ENCODE measurements at regions not wholly inside any gene's neighbourhood (a gene's known extent, or its start where the extent isn't known, plus 50 kb on each side); places are given as distances from the start of the nearest gene placed in this dataset.

- H3K4me1 Mint-ChIP-seq (ENCODE audit: low read depth in 2 of 2), result no peaks in the 10 kb centered on the region
- H3K4me3 Mint-ChIP-seq, result no peak overlapping the region
Observed at GRCh38 chr10:83371696-83372490, 767.4 kb upstream of the GHITM start.

DNA sequence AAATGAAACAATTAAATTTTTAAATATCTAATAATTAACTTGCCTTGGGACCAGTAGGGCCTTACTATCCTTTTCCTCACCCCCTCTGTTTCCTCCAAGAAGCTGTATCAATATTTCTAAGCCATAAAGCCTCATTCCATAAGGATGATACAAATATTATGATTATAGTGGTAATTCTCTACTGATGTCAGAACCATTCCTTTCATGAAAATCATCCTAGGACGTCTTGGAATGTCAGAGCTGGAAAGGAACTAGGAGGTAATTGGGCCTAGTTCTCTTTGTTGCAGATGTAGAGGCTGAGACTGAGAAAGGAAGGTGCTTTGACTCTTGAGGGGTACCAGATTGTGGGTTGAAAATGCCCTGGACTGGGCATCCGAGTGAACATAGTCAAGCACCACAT lies 766.7 kb upstream of the GHITM start:
- H3K27ac Mint-ChIP-seq, result no peak overlapping the region
- no peak for ATAC-seq (replicated peaks)
- H3K4me1 Mint-ChIP-seq (ENCODE audit: low read depth in 2 of 2), result no peaks in the 10 kb centered on the region
- H3K27me3 Mint-ChIP-seq, result no peaks in the 10 kb centered on the region
- peaks cover 7 to 11% of the 10 kb centered on the region in 2 donors for H3K9me3 Mint-ChIP-seq
- H3K4me3 Mint-ChIP-seq, result no peak overlapping the region
- DNase-seq, result no peak
- no peaks in the 10 kb centered on the region for H3K36me3 Mint-ChIP-seq (ENCODE audit: insufficient read depth)

More at GRCh38 chr10:83371696-83372490, 767.4 kb upstream of the GHITM start:
- Mint-ChIP-seq H3K27ac (no peak overlapping the region), H3K27me3 (no peaks in the 10 kb centered on the region), H3K36me3 (ENCODE audit: insufficient read depth) (no peaks in the 10 kb centered on the region), H3K9me3 (peaks cover 7 to 11% of the 10 kb centered on the region in 2 donors)
- no peak for DNase-seq
- ATAC-seq (replicated peaks), result no peak

DNA sequence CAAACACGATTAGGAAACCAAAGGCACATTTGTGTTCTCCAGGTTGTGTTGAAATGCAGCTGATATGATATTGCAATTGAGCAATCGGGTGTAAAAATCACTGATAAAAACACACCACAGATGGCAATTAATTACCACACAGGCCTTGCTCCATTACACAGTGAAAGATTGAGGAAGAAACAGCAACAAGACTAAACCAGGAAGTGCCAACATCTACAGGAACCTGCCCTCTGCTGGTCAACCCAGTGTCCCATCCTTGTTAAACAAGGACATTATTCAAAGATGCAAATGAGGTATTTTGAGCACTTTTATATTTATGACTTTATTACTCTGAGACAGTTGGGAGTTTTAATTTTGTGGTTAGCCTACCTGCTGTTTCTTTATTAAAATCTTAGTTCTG lies 765.6 kb upstream of the GHITM start:
- ATAC-seq (replicated peaks), result no peak
- H3K36me3 Mint-ChIP-seq (ENCODE audit: insufficient read depth), result no peaks in the 10 kb centered on the region

DNA sequence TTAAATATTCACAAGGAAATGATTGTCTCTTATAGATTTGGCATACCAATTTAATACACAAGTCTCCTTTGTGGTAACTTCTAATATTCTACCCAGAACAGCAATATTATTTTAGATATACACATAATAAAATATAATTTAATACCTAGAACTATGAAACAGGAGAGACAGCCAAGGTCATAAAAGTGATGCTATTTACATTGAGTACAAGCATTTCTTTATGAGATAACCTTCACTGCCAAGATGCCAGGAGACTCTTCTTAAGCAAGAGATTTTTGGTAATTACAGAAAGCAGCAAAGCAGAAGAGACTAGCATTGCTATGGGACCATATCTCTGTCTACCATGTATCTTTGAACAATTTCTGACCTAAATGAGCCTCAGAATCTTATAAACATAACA lies 764.6 kb upstream of the GHITM start:
- no peak overlapping the region for H3K4me3 Mint-ChIP-seq
- no peak for ATAC-seq (replicated peaks)
- H3K9me3 Mint-ChIP-seq, result peaks cover 13 to 17% of the 10 kb centered on the region in 2 donors
- no peaks in the 10 kb centered on the region for H3K27me3 Mint-ChIP-seq
- no peaks in the 10 kb centered on the region for H3K36me3 Mint-ChIP-seq (ENCODE audit: insufficient read depth)
- DNase-seq, result no peak
- no peaks in the 10 kb centered on the region for H3K4me1 Mint-ChIP-seq (ENCODE audit: low read depth in 2 of 2)
- H3K27ac Mint-ChIP-seq, result no peak overlapping the region

More for the DNA sequence above, 765.6 kb upstream of the GHITM start:
- Mint-ChIP-seq H3K4me1 (ENCODE audit: low read depth in 2 of 2) (no peaks in the 10 kb centered on the region), H3K4me3 (no peak overlapping the region), H3K9me3 (peaks cover 7 to 13% of the 10 kb centered on the region in 2 donors), H3K27me3 (no peaks in the 10 kb centered on the region), H3K27ac (no peak overlapping the region)
- DNase-seq, result no peak

DNA sequence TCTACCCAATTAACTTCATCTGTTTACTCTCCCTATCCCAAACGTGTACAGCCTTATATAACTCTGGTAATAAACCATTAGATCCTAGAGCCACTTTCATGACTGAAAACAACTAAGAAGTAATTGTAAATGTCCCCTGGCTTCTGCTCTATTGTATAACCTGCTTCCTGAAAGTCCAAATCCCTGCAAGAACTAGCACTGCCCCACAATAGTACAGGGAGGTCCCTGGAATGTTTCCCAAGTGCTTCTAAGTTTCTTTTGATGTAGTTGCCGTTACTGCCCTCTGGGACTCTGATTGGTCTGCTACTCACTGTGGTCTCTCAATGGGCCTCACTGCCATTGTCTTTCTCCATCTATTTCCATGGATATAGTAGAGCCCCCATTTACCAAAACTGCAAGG lies 764.0 kb upstream of the GHITM start:
- H3K27me3 Mint-ChIP-seq, result no peaks in the 10 kb centered on the region
- H3K4me1 Mint-ChIP-seq (ENCODE audit: low read depth in 2 of 2), result no peaks in the 10 kb centered on the region

GRCh38 chr10:83397806-83398205 lies 741.5 kb upstream of the GHITM start:
- Mint-ChIP-seq H3K36me3 (ENCODE audit: insufficient read depth) (no peaks in the 10 kb centered on the region), H3K4me1 (ENCODE audit: low read depth in 2 of 2) (no peaks in the 10 kb centered on the region), H3K4me3 (no peak overlapping the region), H3K9me3 (peaks cover 0 to 11% of the 10 kb centered on the region in 2 donors), H3K27ac (no peak overlapping the region), H3K27me3 (no peaks in the 10 kb centered on the region)
- DNase-seq (no peak), ATAC-seq (replicated peaks) (no peak)

More for the DNA sequence above, 764.0 kb upstream of the GHITM start:
- H3K4me3 Mint-ChIP-seq, result no peak overlapping the region
- peaks cover 13 to 17% of the 10 kb centered on the region in 2 donors for H3K9me3 Mint-ChIP-seq
- DNase-seq, result no peak
- ATAC-seq (replicated peaks), result no peak
- no peaks in the 10 kb centered on the region for H3K36me3 Mint-ChIP-seq (ENCODE audit: insufficient read depth)
- no peak overlapping the region for H3K27ac Mint-ChIP-seq

DNA sequence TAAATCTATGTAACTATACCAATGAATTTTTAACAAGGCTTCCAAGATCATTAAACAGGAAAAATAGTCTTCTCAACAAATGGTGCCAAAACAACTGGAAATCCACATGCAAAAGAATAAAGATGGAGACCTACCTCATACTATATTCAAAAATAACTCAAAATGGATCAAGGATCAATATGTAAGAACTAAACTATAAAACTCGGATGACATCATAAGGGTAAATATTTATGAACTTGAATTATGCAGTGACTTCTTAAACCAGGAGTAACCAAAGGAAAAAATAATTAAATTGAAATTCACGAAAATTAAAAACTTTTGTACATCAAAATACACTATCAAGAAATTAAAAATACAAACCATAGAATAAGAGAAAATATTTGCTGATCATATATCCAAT lies 728.7 kb upstream of the GHITM start:
- Mint-ChIP-seq H3K9me3 (peaks cover 0 to 6% of the 10 kb centered on the region in 2 donors), H3K36me3 (ENCODE audit: insufficient read depth) (no peaks in the 10 kb centered on the region), H3K27me3 (no peaks in the 10 kb centered on the region), H3K4me3 (no peak overlapping the region), H3K4me1 (ENCODE audit: low read depth in 2 of 2) (no peaks in the 10 kb centered on the region), H3K27ac (no peak overlapping the region)
- ATAC-seq (replicated peaks), result no peak
- no peak for DNase-seq

DNA sequence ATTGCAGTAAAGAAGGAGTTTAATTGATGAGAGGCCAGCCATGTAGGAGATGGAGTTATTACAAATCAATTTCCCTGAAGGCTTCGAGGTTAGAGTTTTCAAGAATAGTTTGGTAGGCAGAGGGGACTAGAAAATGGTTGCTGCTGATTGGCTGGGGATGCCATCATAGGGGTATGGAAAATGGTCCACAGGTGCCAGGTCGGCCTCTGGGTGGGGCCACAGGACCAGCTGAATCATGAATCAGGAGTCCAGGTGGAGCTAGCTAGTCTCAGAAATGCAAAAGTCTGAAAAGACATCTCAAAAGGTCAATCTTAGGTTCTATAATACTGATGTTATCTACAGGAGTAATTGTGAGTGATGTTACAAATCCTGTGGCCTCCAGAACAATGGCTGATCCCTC lies 714.0 kb upstream of the GHITM start:
- peaks cover 0 to 7% of the 10 kb centered on the region in 2 donors for H3K9me3 Mint-ChIP-seq
- no peaks in the 10 kb centered on the region for H3K36me3 Mint-ChIP-seq (ENCODE audit: insufficient read depth)
- H3K27ac Mint-ChIP-seq, result no peak overlapping the region
- no peaks in the 10 kb centered on the region for H3K27me3 Mint-ChIP-seq
- ATAC-seq (replicated peaks), result no peak
- H3K4me1 Mint-ChIP-seq (ENCODE audit: low read depth in 2 of 2), result no peaks in the 10 kb centered on the region
- no peak for DNase-seq
- no peak overlapping the region for H3K4me3 Mint-ChIP-seq

DNA sequence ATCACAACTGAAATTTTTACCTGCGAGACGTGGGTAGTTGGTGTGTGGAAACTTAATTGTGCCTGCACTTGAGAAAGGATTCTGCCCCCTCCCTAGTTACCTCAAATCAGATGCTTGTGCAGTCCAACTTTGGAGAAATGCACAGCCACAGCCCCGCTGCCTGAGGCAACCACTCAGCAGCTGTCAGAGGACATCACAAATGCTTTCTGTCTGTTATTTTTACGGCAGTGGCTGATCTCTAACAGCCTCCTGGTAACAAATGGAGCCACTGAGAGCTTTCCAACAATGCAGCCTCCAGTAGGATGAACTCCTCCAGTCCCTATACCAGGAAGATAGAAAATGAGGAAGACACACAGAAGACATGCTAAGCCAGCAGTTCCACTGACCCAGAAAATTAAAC lies 712.2 kb upstream of the GHITM start:
- DNase-seq (no peak), ATAC-seq (replicated peaks) (no peak)
- no peaks in the 10 kb centered on the region for H3K27me3 Mint-ChIP-seq
- peaks cover 0 to 9% of the 10 kb centered on the region in 2 donors for H3K9me3 Mint-ChIP-seq
- H3K27ac Mint-ChIP-seq, result no peak overlapping the region
- H3K4me1 Mint-ChIP-seq (ENCODE audit: low read depth in 2 of 2), result no peaks in the 10 kb centered on the region
- no peaks in the 10 kb centered on the region for H3K36me3 Mint-ChIP-seq (ENCODE audit: insufficient read depth)
- H3K4me3 Mint-ChIP-seq, result no peak overlapping the region

- Mint-ChIP-seq H3K27ac (no peak overlapping the region), H3K4me1 (ENCODE audit: low read depth in 2 of 2) (no peaks in the 10 kb centered on the region), H3K36me3 (ENCODE audit: insufficient read depth) (no peaks in the 10 kb centered on the region), H3K9me3 (peaks cover 0 to 9% of the 10 kb centered on the region in 2 donors), H3K4me3 (no peak overlapping the region), H3K27me3 (no peaks in the 10 kb centered on the region)
- DNase-seq (no peak), ATAC-seq (replicated peaks) (no peak)
Observed at GRCh38 chr10:83432261-83433045, 706.9 kb upstream of the GHITM start.

GRCh38 chr10:83433705-83434104 lies 705.6 kb upstream of the GHITM start:
- H3K9me3 Mint-ChIP-seq, result peaks cover 0 to 9% of the 10 kb centered on the region in 2 donors
- DNase-seq (no peak), ATAC-seq (replicated peaks) (no peak)
- no peak overlapping the region for H3K4me3 Mint-ChIP-seq
- no peaks in the 10 kb centered on the region for H3K36me3 Mint-ChIP-seq (ENCODE audit: insufficient read depth)
- H3K4me1 Mint-ChIP-seq (ENCODE audit: low read depth in 2 of 2), result no peaks in the 10 kb centered on the region
- H3K27me3 Mint-ChIP-seq, result no peaks in the 10 kb centered on the region
- no peak overlapping the region for H3K27ac Mint-ChIP-seq

DNA sequence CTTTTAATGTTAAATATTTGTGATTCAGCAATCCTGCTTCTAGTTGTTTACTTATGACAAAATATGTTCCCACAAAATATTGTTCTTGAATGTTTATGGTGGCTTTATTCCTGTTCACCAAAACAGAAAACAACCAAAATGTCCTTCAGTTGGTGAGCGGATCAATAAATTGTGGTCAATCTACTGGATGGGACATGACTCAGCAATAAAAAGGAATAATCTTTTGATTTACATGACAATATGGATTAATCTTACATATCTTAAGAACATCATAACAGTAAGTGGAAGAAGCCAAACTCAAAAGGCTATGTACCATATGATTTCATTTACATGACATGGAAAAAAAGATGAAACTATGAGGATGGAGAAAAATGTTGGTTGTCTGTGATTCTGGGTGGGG lies 691.3 kb upstream of the GHITM start:
- ATAC-seq (replicated peaks), result no peak
- H3K36me3 Mint-ChIP-seq (ENCODE audit: insufficient read depth), result no peaks in the 10 kb centered on the region
- peaks cover 0 to 6% of the 10 kb centered on the region in 2 donors for H3K9me3 Mint-ChIP-seq
- H3K27ac Mint-ChIP-seq, result no peak overlapping the region
- no peaks in the 10 kb centered on the region for H3K4me1 Mint-ChIP-seq (ENCODE audit: low read depth in 2 of 2)
- H3K27me3 Mint-ChIP-seq, result no peaks in the 10 kb centered on the region
- no peak for DNase-seq
- no peak overlapping the region for H3K4me3 Mint-ChIP-seq

DNA sequence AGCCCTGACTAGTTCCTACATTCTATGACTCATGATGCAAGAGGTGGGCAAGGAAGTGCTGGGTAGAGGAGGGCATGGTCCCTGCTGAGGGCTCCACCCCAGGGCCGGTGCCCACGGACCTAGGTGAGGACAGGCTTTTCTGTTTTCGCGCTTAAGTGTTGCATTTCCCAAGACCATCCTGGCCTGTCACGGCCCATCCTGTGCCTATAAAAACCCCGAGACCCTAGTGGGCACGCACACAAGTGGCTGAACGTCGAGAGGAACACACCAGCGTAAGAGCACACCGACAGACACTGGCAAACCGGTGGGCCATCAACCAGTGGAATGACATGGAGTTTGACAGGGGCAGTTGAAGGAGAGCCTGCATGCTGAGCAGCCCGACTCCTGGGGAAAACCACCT lies 680.7 kb upstream of the GHITM start:
- Mint-ChIP-seq H3K9me3 (peaks cover 3 to 8% of the 10 kb centered on the region in 2 donors), H3K4me3 (no peak overlapping the region), H3K36me3 (ENCODE audit: insufficient read depth) (no peaks in the 10 kb centered on the region), H3K27ac (no peak overlapping the region), H3K4me1 (ENCODE audit: low read depth in 2 of 2) (no peaks in the 10 kb centered on the region), H3K27me3 (no peaks in the 10 kb centered on the region)
- no peak for DNase-seq
- no peak for ATAC-seq (replicated peaks)

- ATAC-seq (replicated peaks), result no peak
- no peak for DNase-seq
- H3K4me1 Mint-ChIP-seq (ENCODE audit: low read depth in 2 of 2), result no peaks in the 10 kb centered on the region
- no peak overlapping the region for H3K27ac Mint-ChIP-seq
- no peak overlapping the region for H3K4me3 Mint-ChIP-seq
- H3K36me3 Mint-ChIP-seq (ENCODE audit: insufficient read depth), result no peaks in the 10 kb centered on the region
- H3K9me3 Mint-ChIP-seq, result peaks cover 4 to 13% of the 10 kb centered on the region in 2 donors
- H3K27me3 Mint-ChIP-seq, result no peaks in the 10 kb centered on the region
Observed at GRCh38 chr10:83459124-83459523, 680.2 kb upstream of the GHITM start.
